NCI-H446 treated with DMSO at 0.1 percent for 48 hours (cell line): ENCODE measurements at regions not wholly inside any gene's neighbourhood (a gene's known extent, or its start where the extent isn't known, plus 50 kb on each side); places are given as distances from the start of the nearest gene placed in this dataset.

Experiments used
- DNase-seq: peaks from one replicate; lab custom pipeline; 2025; lab: John Stamatoyannopoulos, UW

GRCh38 chr10:9745158-9745557 lies 1272.5 kb upstream of the CELF2 start:
- DNase-seq = no peak

GRCh38 chr10:9757176-9757575 lies 1260.5 kb upstream of the CELF2 start:
- no peak for DNase-seq

GRCh38 chr10:9759596-9759995 lies 1258.1 kb upstream of the CELF2 start:
- DNase-seq = no peak

GRCh38 chr10:9762966-9763656 lies 1254.6 kb upstream of the CELF2 start:
- no peak for DNase-seq

- DNase-seq = no peak
Observed at GRCh38 chr10:9766762-9767161, 1250.9 kb upstream of the CELF2 start.

- no peak for DNase-seq
Observed at GRCh38 chr10:9781666-9782065, 1236.0 kb upstream of the CELF2 start.

- no peak for DNase-seq
Observed at GRCh38 chr10:9786101-9786500, 1231.6 kb upstream of the CELF2 start.

GRCh38 chr10:9786576-9786975 lies 1231.1 kb upstream of the CELF2 start:
- no peak for DNase-seq

GRCh38 chr10:9789996-9790395 lies 1227.7 kb upstream of the CELF2 start:
- DNase-seq = no peak

- no peak for DNase-seq
Observed at GRCh38 chr10:9792181-9792580, 1225.5 kb upstream of the CELF2 start.

GRCh38 chr10:9796564-9796963 lies 1221.1 kb upstream of the CELF2 start:
- DNase-seq = no peak

- no peak for DNase-seq
Observed at GRCh38 chr10:9800011-9800410, 1217.7 kb upstream of the CELF2 start.

- no peak for DNase-seq
Observed at GRCh38 chr10:9800571-9800970, 1217.1 kb upstream of the CELF2 start.

- DNase-seq = no peak
Observed at GRCh38 chr10:9807846-9808245, 1209.8 kb upstream of the CELF2 start.

- no peak for DNase-seq
Observed at GRCh38 chr10:9811601-9812000, 1206.1 kb upstream of the CELF2 start.

- no peak for DNase-seq
Observed at GRCh38 chr10:9814285-9814864, 1203.3 kb upstream of the CELF2 start.

GRCh38 chr10:9819756-9820494 lies 1197.7 kb upstream of the CELF2 start:
- DNase-seq = no peak

- no peak for DNase-seq
Observed at GRCh38 chr10:9823268-9823930, 1194.3 kb upstream of the CELF2 start.

- no peak for DNase-seq
Observed at GRCh38 chr10:9824631-9825071, 1193.0 kb upstream of the CELF2 start.

- DNase-seq = no peak
Observed at GRCh38 chr10:9825491-9826018, 1192.1 kb upstream of the CELF2 start.

GRCh38 chr10:9828110-9828509 lies 1189.6 kb upstream of the CELF2 start:
- no peak for DNase-seq

- DNase-seq = no peak
Observed at GRCh38 chr10:9833942-9834341, 1183.7 kb upstream of the CELF2 start.
